Putamen (tissue), 1 donor: ENCODE measurements at regions not wholly inside any gene's neighbourhood (a gene's known extent, or its start where the extent isn't known, plus 50 kb on each side); places are given as distances from the start of the nearest gene placed in this dataset.
"Not testable (repeated sequence)": the region's sequence is repeated elsewhere in the genome, so short reads cannot be mapped to it uniquely, and the experiment has no call there.

ENCODE experiments used
- DNase-seq: peaks from one replicate; pipeline ENCODE4 v3.0.0-alpha.2; 2016; ENCODE audit warnings: low spot score

DNA sequence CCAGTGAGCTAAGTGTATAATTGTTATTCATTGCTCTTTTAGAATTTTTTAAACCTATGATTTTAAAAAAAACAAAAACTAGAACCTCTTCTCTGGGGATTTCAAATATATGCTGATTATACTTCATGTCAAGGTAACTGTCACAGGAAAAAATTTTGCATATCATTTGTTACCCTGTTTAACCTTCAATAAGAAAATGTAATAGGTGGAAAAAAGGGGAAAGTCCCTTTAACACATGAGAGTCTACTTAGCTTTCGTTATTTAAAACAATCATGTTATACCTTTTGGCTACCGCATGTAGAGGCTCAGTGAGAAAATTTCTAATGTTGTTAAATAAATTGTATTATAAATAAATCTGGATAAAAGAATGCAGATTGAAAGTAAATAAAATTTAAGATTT, 190.1 kb upstream of the AKR1E2 start:
- DNase-seq = no peak

DNA sequence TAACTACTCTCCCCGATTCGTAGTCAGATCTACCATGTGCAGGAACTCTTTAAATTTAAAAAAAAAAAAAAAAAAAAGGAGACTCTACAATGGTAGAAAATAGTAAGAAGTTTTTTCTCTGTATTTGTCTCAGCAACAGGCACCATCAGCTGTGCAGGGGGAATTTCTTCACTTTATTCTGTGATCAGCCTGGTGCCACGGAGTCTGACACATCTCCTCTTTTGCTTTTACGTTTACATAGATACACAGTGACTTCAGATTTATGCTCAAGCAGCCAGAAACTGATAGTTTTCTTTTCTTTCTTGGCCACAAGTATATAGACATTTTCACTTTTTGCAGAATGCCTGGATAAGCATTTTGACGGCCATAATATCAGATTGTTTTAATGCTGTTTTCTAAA, 190.6 kb upstream of the AKR1E2 start:
- DNase-seq = no peak

GRCh38 chr10:4633776-4634175, 192.2 kb upstream of the AKR1E2 start:
- DNase-seq = no peak

- DNase-seq = no peak
These were observed 192.8 kb upstream of the AKR1E2 start for GRCh38 chr10:4633186-4633585.

DNA sequence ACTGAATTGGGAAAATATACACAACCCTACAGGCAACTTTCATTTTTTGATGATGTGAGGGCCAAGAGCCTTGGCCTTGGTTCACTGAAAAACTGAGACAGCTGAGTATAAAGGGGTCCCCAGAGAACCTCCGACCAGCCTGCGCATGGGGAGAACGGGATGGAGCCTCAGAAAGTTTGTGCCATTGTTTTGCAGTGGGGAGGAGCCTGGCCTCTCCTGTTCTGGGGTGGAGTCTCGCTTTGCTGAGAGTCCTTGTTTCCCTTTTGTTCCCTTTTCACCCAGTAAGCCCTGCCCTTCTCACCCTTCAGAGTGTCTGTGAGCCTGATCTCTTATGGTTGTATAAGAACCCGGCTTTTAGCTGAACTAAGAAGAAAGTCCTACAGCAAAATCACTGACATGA, 193.2 kb upstream of the AKR1E2 start:
- no peak for DNase-seq

DNA sequence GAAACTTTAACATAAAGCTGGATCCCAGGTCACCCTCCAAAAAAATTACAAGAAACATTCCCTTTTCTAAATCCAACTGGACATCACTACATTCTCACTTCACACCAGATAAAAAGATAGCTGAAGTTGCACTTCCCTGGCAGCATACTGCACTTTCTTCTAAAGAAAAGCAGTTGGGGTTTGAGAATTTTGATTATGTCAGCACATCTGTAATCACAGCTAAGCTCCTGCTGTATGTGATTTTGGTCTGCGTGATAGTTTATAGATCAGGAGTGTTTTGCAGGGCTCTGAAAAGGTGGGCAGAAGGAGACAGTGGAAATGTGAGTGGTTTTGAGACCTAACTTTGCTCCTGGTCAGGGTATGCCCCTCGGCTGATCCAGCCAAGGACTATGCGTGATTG, 199.1 kb upstream of the AKR1E2 start:
- DNase-seq = no peak

DNA sequence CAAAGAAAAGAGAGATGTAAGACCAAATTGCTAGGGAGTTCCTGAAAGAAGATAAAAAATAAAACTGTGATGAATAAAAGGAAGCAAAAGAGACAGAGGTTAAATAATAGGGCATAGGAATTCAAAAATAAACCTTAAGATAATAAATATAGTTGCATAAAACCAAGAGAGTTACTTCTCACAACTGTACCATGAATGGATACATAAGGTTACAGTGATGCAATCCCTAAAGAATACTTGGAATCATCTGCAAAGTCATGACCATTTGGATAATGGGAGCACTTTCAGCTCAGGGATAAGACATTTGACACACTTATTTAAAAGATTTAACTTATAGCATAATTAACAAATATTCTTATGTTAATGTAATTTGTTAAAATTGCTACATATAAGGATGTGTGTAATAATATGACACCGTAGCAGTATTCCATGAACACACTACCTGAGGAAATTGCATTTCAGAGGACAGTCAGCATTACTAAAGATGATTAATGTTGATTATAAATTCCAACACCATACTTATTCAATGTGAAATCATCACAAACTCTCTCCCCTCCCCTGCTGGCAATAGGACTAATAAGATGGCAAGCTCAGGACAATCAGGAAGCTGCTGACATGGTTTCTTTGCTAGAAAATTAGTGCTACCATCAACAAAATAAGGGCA, 202.1 kb upstream of the AKR1E2 start:
- no peak for DNase-seq

DNA sequence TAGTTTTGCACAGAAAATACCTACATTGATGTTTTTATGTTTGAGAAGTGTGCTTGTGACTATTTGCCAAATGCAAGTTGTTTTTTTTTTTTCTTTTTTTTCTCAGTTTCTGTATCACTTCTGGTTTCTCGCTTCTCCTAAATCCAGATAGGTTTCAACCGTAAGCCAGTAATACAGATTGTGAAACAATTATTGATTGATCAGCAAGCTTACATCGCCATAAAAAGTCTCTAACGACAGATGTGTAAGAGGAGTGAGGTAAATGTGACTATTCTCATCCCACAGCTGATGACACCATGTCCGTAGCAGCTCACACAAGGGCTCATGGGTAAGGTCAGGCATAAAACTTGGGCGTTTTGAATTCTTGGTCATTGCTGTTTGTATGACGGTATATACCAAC, 202.8 kb upstream of the AKR1E2 start:
- no peak for DNase-seq

DNA sequence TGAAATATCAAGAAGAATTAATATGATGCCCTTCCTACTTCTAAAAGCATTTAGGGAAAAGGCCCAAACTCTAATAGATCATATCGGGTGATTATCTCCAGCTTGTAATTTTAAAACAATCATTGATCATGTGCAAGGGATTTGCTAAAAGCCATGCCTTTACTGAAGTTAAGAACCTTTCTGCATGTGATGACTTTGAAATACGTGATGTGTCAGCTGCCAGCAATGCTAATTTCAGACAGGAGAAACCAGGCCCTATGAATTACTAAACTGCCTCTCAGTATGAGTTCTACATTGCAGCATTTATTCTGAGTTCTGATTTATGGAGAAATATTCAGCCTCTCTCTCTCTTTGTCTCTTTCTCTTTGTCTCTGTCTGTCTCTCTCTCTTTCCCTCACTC, 203.6 kb upstream of the AKR1E2 start:
- no peak for DNase-seq

- no peak for DNase-seq
These were observed 208.4 kb upstream of the AKR1E2 start for GRCh38 chr10:4617589-4617988.

DNA sequence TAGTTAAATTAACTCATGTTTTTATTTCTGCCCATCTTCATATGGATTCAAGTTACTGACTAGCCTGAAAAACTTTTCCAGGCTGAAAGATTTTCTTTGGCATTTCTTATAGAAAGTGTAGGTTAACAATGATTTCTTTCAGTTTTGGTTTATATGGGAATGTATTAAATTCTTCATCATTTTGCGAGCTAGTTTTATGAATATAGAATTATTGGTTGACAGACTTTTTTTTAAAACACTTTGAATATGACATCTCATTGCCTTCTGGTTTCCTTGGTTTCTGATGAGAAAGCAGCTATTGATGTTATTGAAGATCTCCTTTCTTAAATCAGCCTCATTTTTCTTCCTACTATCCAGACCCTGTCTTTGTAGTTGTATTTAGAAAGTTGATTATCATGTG, 211.0 kb upstream of the AKR1E2 start:
- no peak for DNase-seq

GRCh38 chr10:4609251-4609650, 216.8 kb upstream of the AKR1E2 start:
- DNase-seq = no peak

DNA sequence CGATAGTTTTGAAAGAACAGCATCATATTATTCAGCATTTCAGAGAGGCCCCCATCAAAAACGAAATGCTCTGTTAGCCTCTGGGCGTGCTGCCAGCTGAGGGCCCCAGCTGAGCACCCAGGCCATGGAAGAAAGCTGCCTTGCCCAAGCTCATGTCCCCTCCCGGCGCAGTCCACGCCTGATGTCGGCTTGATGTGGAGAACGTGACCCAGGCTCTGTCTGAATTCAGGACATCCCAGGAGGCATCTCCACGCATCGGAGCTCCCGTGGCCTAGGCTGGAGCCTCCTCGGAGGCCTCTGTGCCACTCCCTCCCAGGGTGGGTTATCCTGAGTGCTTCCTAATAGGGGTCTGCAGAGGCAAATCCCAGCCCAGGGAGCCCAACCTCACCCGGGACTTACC, 218.3 kb upstream of the AKR1E2 start:
- no peak for DNase-seq

GRCh38 chr10:4606856-4607636, 219.0 kb upstream of the AKR1E2 start:
- DNase-seq = no peak

DNA sequence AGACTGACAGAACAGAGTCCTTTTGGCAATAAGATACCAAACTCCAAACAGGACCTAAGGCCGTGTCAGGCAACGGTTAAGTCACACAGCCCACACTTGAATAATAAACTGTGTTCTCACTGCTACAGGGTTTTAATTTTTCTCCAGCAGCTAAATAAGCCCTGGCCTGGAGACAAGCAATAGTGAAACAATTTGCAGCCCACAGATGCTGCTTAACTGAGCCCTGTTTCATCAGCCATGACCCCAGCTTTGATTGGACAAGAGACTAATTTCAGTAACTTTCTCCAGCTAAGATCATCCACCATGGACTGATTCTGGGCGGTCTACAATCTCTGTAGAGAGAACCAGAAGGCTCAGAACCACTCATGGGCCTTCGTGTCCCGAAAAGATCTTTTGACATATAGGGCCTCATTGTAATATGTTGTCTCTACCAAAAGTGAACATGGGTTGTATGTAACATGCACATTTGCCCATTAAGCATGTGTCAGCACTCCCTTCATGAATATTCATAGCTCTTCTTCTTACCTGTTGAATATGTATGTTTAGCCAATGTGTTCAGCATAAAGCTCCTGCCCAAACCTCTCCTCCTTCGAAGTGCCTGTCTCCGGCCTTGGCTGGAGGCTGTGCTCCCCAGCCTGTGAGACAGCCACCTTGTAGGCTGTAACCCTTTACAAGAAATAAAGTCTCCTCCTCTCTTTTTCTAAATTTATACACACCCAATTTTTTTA, 223.1 kb upstream of the AKR1E2 start:
- DNase-seq = no peak

GRCh38 chr10:4599471-4599870, 226.5 kb upstream of the AKR1E2 start:
- no peak for DNase-seq

DNA sequence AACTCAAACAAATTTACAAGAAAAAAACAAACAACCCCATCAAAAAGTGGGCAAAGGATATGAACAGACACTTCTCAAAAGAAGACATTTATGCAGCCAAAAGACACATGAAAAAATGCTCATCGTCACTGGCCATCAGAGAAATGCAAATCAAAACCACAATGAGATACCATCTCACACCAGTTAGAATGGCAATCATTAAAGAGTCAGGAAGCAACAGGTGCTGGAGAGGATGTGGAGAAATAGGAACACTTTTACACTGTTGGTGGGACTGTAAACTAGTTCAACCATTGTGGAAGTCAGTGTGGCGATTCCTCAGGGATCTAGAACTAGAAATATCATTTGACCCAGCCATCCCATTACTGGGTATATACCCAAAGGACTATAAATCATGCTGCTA, 228.1 kb upstream of the AKR1E2 start:
- DNase-seq = not testable (repeated sequence)

GRCh38 chr10:4596951-4597350, 229.1 kb upstream of the AKR1E2 start:
- DNase-seq = no peak

- no peak for DNase-seq
These were observed 230.2 kb upstream of the AKR1E2 start for GRCh38 chr10:4595719-4596319.

DNA sequence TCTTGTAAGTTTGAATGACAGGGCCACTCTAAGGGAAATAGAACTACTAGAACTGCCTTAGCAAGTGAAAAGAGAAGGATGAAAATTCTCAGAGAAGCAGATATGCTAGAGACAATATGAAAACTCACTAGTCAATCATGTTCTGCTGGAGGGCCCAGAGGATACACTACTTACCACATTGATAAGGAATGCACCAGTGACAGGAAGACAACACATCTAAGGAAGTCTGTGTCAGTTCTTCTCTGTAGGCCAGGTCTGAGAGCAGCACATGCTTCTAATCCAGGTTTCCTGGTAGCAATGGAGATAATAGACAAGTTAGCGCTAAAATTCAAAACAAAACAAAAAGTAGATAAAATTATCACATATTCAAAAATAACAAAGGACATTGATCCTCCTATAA, 235.2 kb upstream of the AKR1E2 start:
- no peak for DNase-seq

DNA sequence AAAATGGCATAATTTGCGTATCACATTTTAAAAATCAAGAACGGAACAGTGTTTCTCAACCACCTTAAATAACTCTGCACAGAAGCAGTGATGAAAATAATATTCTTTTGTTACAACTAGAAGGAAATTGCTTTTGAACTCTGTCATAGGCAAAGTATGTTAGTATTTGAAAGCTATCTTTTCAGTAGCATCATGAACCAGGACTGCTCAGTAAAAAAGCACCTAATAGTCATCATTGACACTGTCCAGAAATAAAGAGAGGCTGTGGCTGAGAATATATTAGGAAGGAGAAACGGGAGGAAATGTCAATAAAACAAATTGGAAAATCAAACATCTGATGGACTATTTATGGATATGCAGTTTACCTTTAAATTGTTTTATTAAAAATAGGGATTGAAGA, 237.2 kb upstream of the AKR1E2 start:
- DNase-seq = no peak

DNA sequence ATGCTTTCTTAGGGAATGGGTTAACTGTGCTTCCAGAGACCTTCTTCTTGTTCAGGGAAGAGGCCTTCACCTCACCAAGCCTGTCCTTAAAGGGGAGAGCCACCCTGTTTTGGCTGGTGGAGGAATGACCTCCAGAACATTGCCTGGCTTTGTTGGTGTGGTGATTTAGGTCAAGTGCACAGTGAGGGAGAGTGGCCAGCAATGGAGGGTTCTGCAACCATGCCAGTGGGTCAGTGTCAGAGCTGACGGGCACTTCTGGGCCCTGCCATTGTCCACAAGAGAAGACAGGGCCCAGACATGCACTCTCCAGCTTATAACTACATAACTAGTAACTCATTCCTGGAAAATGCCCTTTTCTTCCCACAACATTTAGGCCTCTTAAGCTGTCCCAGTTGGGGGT, 238.5 kb upstream of the AKR1E2 start:
- no peak for DNase-seq

DNA sequence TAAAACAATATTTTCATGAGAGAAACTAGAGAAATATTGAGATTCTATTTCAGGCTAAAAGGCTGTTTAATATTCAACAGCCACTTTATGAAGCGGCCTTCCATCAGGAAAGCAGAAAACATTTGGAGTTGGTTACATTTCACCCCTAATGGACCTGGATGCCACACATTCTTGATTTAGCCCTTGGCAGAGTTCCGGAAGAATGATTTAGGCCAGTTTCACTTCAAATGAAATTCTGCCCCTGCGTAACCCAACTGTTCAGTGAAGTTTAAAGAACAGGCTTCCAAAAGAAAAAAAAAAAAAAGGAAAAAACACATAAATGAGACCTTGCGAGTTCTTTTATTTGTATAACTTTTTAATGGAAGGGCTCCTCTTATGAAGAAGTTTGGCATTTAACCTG, 239.2 kb upstream of the AKR1E2 start:
- no peak for DNase-seq
